Ammon's horn (tissue), 1 donor: ENCODE measurements at regions not wholly inside any gene's neighbourhood (a gene's known extent, or its start where the extent isn't known, plus 50 kb on each side); places are given as distances from the start of the nearest gene placed in this dataset.

Experiments used
- DNase-seq: peaks from one replicate; pipeline ENCODE4 v3.0.0-alpha.2; 2016; ENCODE audit warnings: low spot score

GRCh38 chr14:26395726-26396125 is 202.1 kb downstream of the NOVA1 start:
- no peak for DNase-seq

- DNase-seq, result peak; percentile 20
These were observed 203.6 kb downstream of the NOVA1 start for GRCh38 chr14:26394150-26394810.

GRCh38 chr14:26392498-26392897 is 205.3 kb downstream of the NOVA1 start:
- DNase-seq, result no peak

- DNase-seq, result no peak
These were observed 208.0 kb downstream of the NOVA1 start for GRCh38 chr14:26389646-26390508.

GRCh38 chr14:26385310-26385709 is 212.5 kb downstream of the NOVA1 start:
- DNase-seq, result no peak

GRCh38 chr14:26382901-26383685 is 214.7 kb downstream of the NOVA1 start:
- DNase-seq, result no peak

GRCh38 chr14:26381405-26381804 is 216.4 kb downstream of the NOVA1 start:
- no peak for DNase-seq

- no peak for DNase-seq
These were observed 217.2 kb downstream of the NOVA1 start for GRCh38 chr14:26380637-26381036.

GRCh38 chr14:26379951-26380350 is 217.9 kb downstream of the NOVA1 start:
- no peak for DNase-seq

GRCh38 chr14:26377150-26377549 is 220.7 kb downstream of the NOVA1 start:
- no peak for DNase-seq

GRCh38 chr14:26370115-26370514 is 227.7 kb downstream of the NOVA1 start:
- DNase-seq, result no peak

- DNase-seq, result no peak
These were observed 234.1 kb downstream of the NOVA1 start for GRCh38 chr14:26363689-26364088.

GRCh38 chr14:26344596-26344995 is 253.2 kb downstream of the NOVA1 start:
- DNase-seq, result no peak

GRCh38 chr14:26339381-26339780 is 258.5 kb downstream of the NOVA1 start:
- DNase-seq, result no peak

- no peak for DNase-seq
These were observed 259.6 kb downstream of the NOVA1 start for GRCh38 chr14:26338231-26338630.

- no peak for DNase-seq
These were observed 263.5 kb downstream of the NOVA1 start for GRCh38 chr14:26334288-26334687.

GRCh38 chr14:26332966-26333365 is 264.9 kb downstream of the NOVA1 start:
- no peak for DNase-seq

GRCh38 chr14:26330982-26331381 is 266.9 kb downstream of the NOVA1 start:
- no peak for DNase-seq

- DNase-seq, result no peak
These were observed 269.0 kb downstream of the NOVA1 start for GRCh38 chr14:26328791-26329190.

GRCh38 chr14:26323869-26324268 is 274.0 kb downstream of the NOVA1 start:
- DNase-seq, result no peak

- DNase-seq, result no peak
These were observed 276.9 kb downstream of the NOVA1 start for GRCh38 chr14:26320886-26321285.

GRCh38 chr14:26319139-26319864 is 278.5 kb downstream of the NOVA1 start:
- no peak for DNase-seq
